H1 (cell line): ENCODE measurements at regions not wholly inside any gene's neighbourhood (a gene's known extent, or its start where the extent isn't known, plus 50 kb on each side); places are given as distances from the start of the nearest gene placed in this dataset.

Source experiments
- CTCF ChIA-PET: fragments of 300-600 bp; sonication (Branson Sonifier 250); formaldehyde crosslinking; loops from one replicate; lab custom pipeline; 2021; ENCODE audit not compliant: partially characterized antibody; lab: Charles Lee
- POLR2A ChIA-PET: fragments of 300-600 bp; sonication (Branson Sonifier 250); formaldehyde crosslinking; loops from one replicate; lab custom pipeline; 2021; ENCODE audit warnings: inconsistent platforms; ENCODE audit not compliant: partially characterized antibody; lab: Charles Lee
- DNase-seq, 2 experiments: peaks; one replicate each; pipeline versions ENCODE4 v3.0.0 to v3.0.0-alpha.2; 2010 to 2022; ENCODE audit warnings: low spot score in 2 of 2, low read depth in 1 of 2, mixed read lengths in 1 of 2
- FAIRE-seq: peaks from 2 replicates; lab custom pipeline; 2011; peaks lifted over from hg19 to GRCh38; lab: Jason Lieb, UNC
- H2AFZ ChIP-seq: 2 replicates; pipeline ENCODE4 v1.8.1; 2012; ENCODE audit warnings: low read length, inconsistent platforms
- H2AK5ac ChIP-seq: 2 replicates; pipeline ENCODE4 v1.6.1; 2013; ENCODE audit warnings: low read depth, low read length
- H2BK120ac ChIP-seq: replicated peaks from 2 replicates; pipeline ENCODE3; 2013; ENCODE audit warnings: low read depth, low read length, inconsistent platforms
- H2BK12ac ChIP-seq: 2 replicates; pipeline ENCODE4 v1.6.1; 2013; ENCODE audit warnings: low read depth, low read length
- H2BK15ac ChIP-seq: 2 replicates; pipeline ENCODE4 v1.6.1; 2013; ENCODE audit warnings: low read length
- H2BK20ac ChIP-seq: 2 replicates; pipeline ENCODE4 v1.6.1; 2013; ENCODE audit warnings: low read length
- H2BK5ac ChIP-seq: 2 replicates; pipeline ENCODE4 v1.6.1; 2013; ENCODE audit warnings: low read depth, low read length
- H3K14ac ChIP-seq: 2 replicates; pipeline ENCODE4 v1.6.1; 2013; ENCODE audit warnings: inconsistent platforms; ENCODE audit not compliant: insufficient read length
- H3K18ac ChIP-seq: 2 replicates; pipeline ENCODE4 v1.6.1; 2013; ENCODE audit warnings: low read length; ENCODE audit errors: extremely low read depth
- H3K23ac ChIP-seq: 2 replicates; pipeline ENCODE4 v1.6.1; 2013; ENCODE audit warnings: inconsistent platforms; ENCODE audit not compliant: insufficient read length
- H3K23me2 ChIP-seq: 2 replicates; pipeline ENCODE4 v1.6.1; 2013; ENCODE audit warnings: low read depth, low read length
- H3K27ac ChIP-seq: 2 replicates; pipeline ENCODE4 v1.6.1; 2011; ENCODE audit warnings: low read depth, low read length, inconsistent platforms
- H3K27me3 ChIP-seq, 4 experiments: replicated peaks in 1 of 4; 1 replicate in 1 of 4; 2 replicates in 3 of 4; pipeline versions ENCODE4 v1.6.1 to v1.8.1; 2011 to 2013; ENCODE audit warnings: low read length in 3 of 4, mild to moderate bottlenecking in 3 of 4, inconsistent platforms in 2 of 4, mixed read lengths in 2 of 4, moderate library complexity in 1 of 4; ENCODE audit not compliant: control insufficient read depth in 3 of 4, insufficient read depth in 3 of 4; ENCODE audit errors: extremely low read depth in 1 of 4
- H3K36me3 ChIP-seq, 4 experiments: 2 replicates each; pipeline versions ENCODE4 v1.6.1 to v1.8.1; 2011 to 2013; ENCODE audit warnings: mild to moderate bottlenecking in 4 of 4, low read length in 3 of 4, moderate library complexity in 2 of 4, control low read depth in 1 of 4, inconsistent platforms in 1 of 4; ENCODE audit not compliant: insufficient read depth in 4 of 4, control insufficient read depth in 2 of 4
- H3K4ac ChIP-seq: replicated peaks from 2 replicates; pipeline ENCODE3; 2013; ENCODE audit warnings: low read length, low read depth, mixed read lengths, inconsistent platforms; ENCODE audit not compliant: insufficient read length
- H3K4me1 ChIP-seq, 4 experiments: replicated peaks in 1 of 4; 1 replicate in 1 of 4; 2 replicates in 3 of 4; pipeline versions ENCODE4 v1.6.1 to v1.8.1; 2011 to 2013; ENCODE audit warnings: low read length in 3 of 4, inconsistent platforms in 2 of 4, mixed read lengths in 1 of 4; ENCODE audit not compliant: insufficient read depth in 4 of 4, control insufficient read depth in 3 of 4
- H3K4me2 ChIP-seq, 2 experiments: 2 replicates each; pipeline versions ENCODE4 v1.6.1 to v1.8.1; 2011 to 2013; ENCODE audit warnings: low read depth in 2 of 2, low read length in 2 of 2, control low read depth in 1 of 2, inconsistent platforms in 1 of 2, mild to moderate bottlenecking in 1 of 2; ENCODE audit not compliant: insufficient read depth in 1 of 2
- H3K4me3 ChIP-seq, 4 experiments: fragments of 200-600, 300-600 bp in 1 of 4; sonication (generic), shearing (Covaris generic), sonication (Bioruptor Twin) in 1 of 4; 2 replicates each; pipeline versions ENCODE4 v1.5.1 to v1.8.1; 2011 to 2016; ENCODE audit warnings: low read length in 4 of 4, low read depth in 3 of 4, control low read depth in 2 of 4, inconsistent platforms in 2 of 4, mild to moderate bottlenecking in 2 of 4, mixed read lengths in 1 of 4, moderate library complexity in 1 of 4; ENCODE audit not compliant: insufficient read depth in 2 of 4; ENCODE audit errors: extremely low read depth in 1 of 4
- H3K56ac ChIP-seq: replicated peaks from 2 replicates; pipeline ENCODE3; 2013; ENCODE audit warnings: low read depth, mild to moderate bottlenecking, mixed read lengths, low read length, inconsistent platforms; ENCODE audit not compliant: insufficient read length
- H3K79me1 ChIP-seq: 2 replicates; pipeline ENCODE4 v1.6.1; 2013; ENCODE audit warnings: low read depth, low read length, control low read depth
- H3K79me2 ChIP-seq, 2 experiments: 2 replicates each; pipeline versions ENCODE4 v1.6.1 to v1.8.1; 2012 to 2013; ENCODE audit warnings: low read length in 2 of 2, mild to moderate bottlenecking in 2 of 2, inconsistent platforms in 1 of 2; ENCODE audit not compliant: insufficient read depth in 2 of 2, control insufficient read depth in 1 of 2
- H3K9ac ChIP-seq, 4 experiments: replicated peaks in 1 of 4; 1 replicate in 1 of 4; 2 replicates in 3 of 4; pipeline versions ENCODE4 v1.6.1 to v1.8.1; 2011 to 2013; ENCODE audit warnings: low read depth in 3 of 4, low read length in 3 of 4, control low read depth in 2 of 4, mild to moderate bottlenecking in 2 of 4, moderate library complexity in 2 of 4, inconsistent platforms in 1 of 4; ENCODE audit errors: extremely low read depth in 1 of 4
- H3K9me3 ChIP-seq, 2 experiments: 2 replicates each; pipeline versions ENCODE4 v1.6.1 to v1.8.1; 2012 to 2013; ENCODE audit warnings: mild to moderate bottlenecking in 2 of 2, moderate library complexity in 2 of 2, control low read depth in 1 of 2, inconsistent platforms in 1 of 2, low read depth in 1 of 2, low read length in 1 of 2, mixed read lengths in 1 of 2; ENCODE audit not compliant: insufficient read depth in 2 of 2
- H4K20me1 ChIP-seq, 2 experiments: replicated peaks in 1 of 2; 2 replicates each; pipeline versions ENCODE3 to v1.8.1; 2011 to 2013; ENCODE audit warnings: inconsistent platforms in 2 of 2, low read length in 2 of 2, mild to moderate bottlenecking in 1 of 2; ENCODE audit not compliant: insufficient read depth in 2 of 2, control insufficient read depth in 1 of 2
- H4K5ac ChIP-seq: 2 replicates; pipeline ENCODE4 v1.6.1; 2013; ENCODE audit warnings: low read length, low read depth, mixed read lengths, inconsistent platforms; ENCODE audit not compliant: insufficient read length
- H4K8ac ChIP-seq: 2 replicates; pipeline ENCODE4 v1.8.0; 2013; ENCODE audit warnings: mild to moderate bottlenecking, moderate library complexity, low read length, inconsistent platforms; ENCODE audit not compliant: insufficient read depth; ENCODE audit errors: extremely low read depth
- H4K91ac ChIP-seq: replicated peaks from 2 replicates; pipeline ENCODE3; 2013; ENCODE audit warnings: low read length, mixed read lengths, inconsistent platforms; ENCODE audit not compliant: insufficient read length
- BCL11A ChIP-seq, 2 experiments: IDR thresholded peaks; one replicate each; pipeline ENCODE4 v1.6.1; 2011; ENCODE audit warnings: low read depth in 2 of 2, low read length in 2 of 2, mild to moderate bottlenecking in 2 of 2
- CHD1 ChIP-seq: IDR thresholded peaks from 2 replicates; pipeline ENCODE4 v1.6.1; 2012; ENCODE audit warnings: low read depth, low read length, improper control_type of control experiment
- CHD2 ChIP-seq: IDR thresholded peaks from 2 replicates; pipeline ENCODE4 v1.6.1; 2012; ENCODE audit warnings: low read length, improper control_type of control experiment
- EGR1 ChIP-seq: IDR thresholded peaks from 2 replicates; pipeline ENCODE4 v1.6.1; 2011; ENCODE audit warnings: low read depth, low read length, borderline replicate concordance
- EZH2 ChIP-seq: fragments of 200-600 bp; sonication (generic); IDR thresholded peaks from 2 replicates; pipeline ENCODE4 v1.7.1; 2012; ENCODE audit warnings: low read depth, mild to moderate bottlenecking, moderate library complexity, low read length, inconsistent platforms; ENCODE audit not compliant: severe bottlenecking
- PHF8 ChIP-seq: fragments of 200-600 bp; sonication (generic); conservative IDR thresholded peaks from 2 replicates; pipeline ENCODE4 v1.7.1; 2012; ENCODE audit warnings: low read depth, mild to moderate bottlenecking, inconsistent platforms, low read length, moderate library complexity
- POU5F1 ChIP-seq: IDR thresholded peaks from 2 replicates; pipeline ENCODE4 v1.6.1; 2011; ENCODE audit warnings: low read depth, mild to moderate bottlenecking, low read length, moderate library complexity
- RFX5 ChIP-seq: IDR thresholded peaks from 2 replicates; pipeline ENCODE4 v1.6.1; 2011; ENCODE audit warnings: low read depth, low read length, improper control_type of control experiment, borderline replicate concordance
- SIX5 ChIP-seq: IDR thresholded peaks from 2 replicates; pipeline ENCODE4 v1.6.1; 2011; ENCODE audit warnings: mild to moderate bottlenecking, low read depth, low read length
- TAF7 ChIP-seq: optimal IDR thresholded peaks from 2 replicates; pipeline ENCODE3; 2011; ENCODE audit warnings: low read depth, mild to moderate bottlenecking, inconsistent platforms, low read length, moderate library complexity, borderline replicate concordance
- WGBS, 2 experiments: shearing (Covaris generic) in 1 of 2; methylation state at CpG; one replicate each; pipeline versions ENCODE4 v1.1.6 to v1.1.7; 2013 to 2015; ENCODE audit warnings: low lambda C conversion rate in 2 of 2, mixed read lengths in 2 of 2, inconsistent platforms in 1 of 2, low coverage in 1 of 2, missing lambda C conversion rate in 1 of 2; ENCODE audit not compliant: insufficient replicate concordance in 2 of 2, insufficient coverage in 1 of 2, insufficient read length in 1 of 2; ENCODE audit errors: extremely low coverage in 1 of 2, missing lambda C conversion rate in 1 of 2; 5-methylcytosine and 5-hydroxymethylcytosine counted together
- TF ChIP-seq, protein P1 (sequence below), 3 experiments: IDR thresholded peaks; 1 replicate in 2 of 3; 2 replicates in 1 of 3; pipeline versions ENCODE4 v1.5.1 to v1.6.1; 2011; ENCODE audit warnings: low read length in 3 of 3, mild to moderate bottlenecking in 3 of 3, inconsistent platforms in 2 of 3, low read depth in 1 of 3, moderate library complexity in 1 of 3; ENCODE audit not compliant: insufficient read depth in 1 of 3; ENCODE audit errors: control extremely low read depth in 1 of 3
- TF ChIP-seq, protein P2 (sequence below): IDR thresholded peaks from 2 replicates; pipeline ENCODE4 v1.6.1; 2011; ENCODE audit warnings: low read depth, mild to moderate bottlenecking, low read length; ENCODE audit not compliant: insufficient read depth

DNA sequence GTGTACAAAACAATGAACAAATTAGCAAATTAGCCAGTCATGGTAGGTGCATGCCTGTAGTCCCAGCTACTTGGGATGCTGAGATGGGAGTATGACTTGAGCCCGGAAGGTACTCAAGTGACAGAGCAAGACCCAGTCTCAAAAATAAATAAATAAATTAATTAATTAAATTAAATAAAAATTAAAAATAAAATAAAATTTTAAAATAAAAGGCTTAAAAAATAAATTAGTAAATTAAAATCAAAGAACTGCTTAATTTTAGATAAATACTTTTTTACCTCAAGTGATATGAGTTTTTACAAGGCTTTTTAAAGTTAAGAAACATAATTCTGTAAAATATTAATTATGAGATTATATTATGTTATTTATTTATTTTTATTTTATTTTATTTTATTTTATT, 50.9 kb upstream of the TSPAN18 start:
- DNase-seq (no peak), FAIRE-seq (no peak)
- Histone ChIP-seq H3K4me3 (no peak overlapping the region), H3K4ac (peak overlapping the region; percentile 44), H3K23me2 (no peaks in the 10 kb centered on the region), H3K14ac (no peak overlapping the region), H2BK5ac (no peak overlapping the region), H3K9ac (no peak overlapping the region), H4K8ac (no peak overlapping the region), H2BK120ac (no peak overlapping the region), H3K9me3 (peaks cover 0 to 8% of the 10 kb centered on the region in 2 experiments; a peak in 1 of 4 replicates), H3K4me2 (no peak overlapping the region), H3K79me1 (no peaks in the 10 kb centered on the region), H3K23ac (no peak overlapping the region), H2BK15ac (no peak overlapping the region), H3K36me3 (no peaks in the 10 kb centered on the region), H3K79me2 (no peaks in the 10 kb centered on the region), H4K91ac (no peak overlapping the region), H4K20me1 (no peaks in the 10 kb centered on the region), H4K5ac (no peak overlapping the region), H3K4me1 (peaks cover 3 to 13% (median 9%) of the 10 kb centered on the region in 4 experiments; a peak in 5 of 7 replicates), H3K18ac (no peak overlapping the region), H2AFZ (no peak overlapping the region), H2BK12ac (no peak overlapping the region), H3K27me3 (no peaks in the 10 kb centered on the region), H2BK20ac (no peak overlapping the region), H2AK5ac (no peak overlapping the region), H3K56ac (no peak overlapping the region), H3K27ac (no peak overlapping the region)
- ChIA-PET CTCF (interaction anchor here (0.7 to 1.5 kb wide), 3 partner anchors 10 to 112 kb away, joined by 3 read pairs; no protein-coding TSS in a partner anchor), POLR2A (no interaction called here)
- whole genome bisulfite sequencing, 2 experiments, result 91% methylated on average over 1 of the region's 1 CpG; no CpG with 5 or more reads in 1 of the 2 experiments
- TF ChIP-seq, protein P1, sequence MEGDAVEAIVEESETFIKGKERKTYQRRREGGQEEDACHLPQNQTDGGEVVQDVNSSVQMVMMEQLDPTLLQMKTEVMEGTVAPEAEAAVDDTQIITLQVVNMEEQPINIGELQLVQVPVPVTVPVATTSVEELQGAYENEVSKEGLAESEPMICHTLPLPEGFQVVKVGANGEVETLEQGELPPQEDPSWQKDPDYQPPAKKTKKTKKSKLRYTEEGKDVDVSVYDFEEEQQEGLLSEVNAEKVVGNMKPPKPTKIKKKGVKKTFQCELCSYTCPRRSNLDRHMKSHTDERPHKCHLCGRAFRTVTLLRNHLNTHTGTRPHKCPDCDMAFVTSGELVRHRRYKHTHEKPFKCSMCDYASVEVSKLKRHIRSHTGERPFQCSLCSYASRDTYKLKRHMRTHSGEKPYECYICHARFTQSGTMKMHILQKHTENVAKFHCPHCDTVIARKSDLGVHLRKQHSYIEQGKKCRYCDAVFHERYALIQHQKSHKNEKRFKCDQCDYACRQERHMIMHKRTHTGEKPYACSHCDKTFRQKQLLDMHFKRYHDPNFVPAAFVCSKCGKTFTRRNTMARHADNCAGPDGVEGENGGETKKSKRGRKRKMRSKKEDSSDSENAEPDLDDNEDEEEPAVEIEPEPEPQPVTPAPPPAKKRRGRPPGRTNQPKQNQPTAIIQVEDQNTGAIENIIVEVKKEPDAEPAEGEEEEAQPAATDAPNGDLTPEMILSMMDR (IDR thresholded peaks at IDR 0.05; ENCODE audit: control extremely low read depth in 1 of 3, insufficient read depth in 1 of 3, low read depth in 1 of 3, low read length in 3 of 3), result no peak
- TF ChIP-seq, protein P2, sequence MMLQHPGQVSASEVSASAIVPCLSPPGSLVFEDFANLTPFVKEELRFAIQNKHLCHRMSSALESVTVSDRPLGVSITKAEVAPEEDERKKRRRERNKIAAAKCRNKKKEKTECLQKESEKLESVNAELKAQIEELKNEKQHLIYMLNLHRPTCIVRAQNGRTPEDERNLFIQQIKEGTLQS, result no peak
- TF ChIP-seq SIX5, result no peak
- TF ChIP-seq POU5F1, result no peak
- TF ChIP-seq PHF8, result no peak
- TF ChIP-seq EZH2, result no peak
- TF ChIP-seq RFX5, result no peak
- no peak for TF ChIP-seq CHD2
- TF ChIP-seq CHD1, result no peak
- TF ChIP-seq BCL11A (IDR thresholded peaks at IDR 0.05; ENCODE audit: low read depth in 2 of 2, low read length in 2 of 2), result no peak
- no peak for TF ChIP-seq TAF7
- no peak for TF ChIP-seq EGR1
